Ovary (tissue), 3 donors: ENCODE measurements at regions not wholly inside any gene's neighbourhood (a gene's known extent, or its start where the extent isn't known, plus 50 kb on each side); places are given as distances from the start of the nearest gene placed in this dataset.

Experiments used
- CTCF ChIP-seq, 3 donors: fragments of 450-650 bp in 2 of 3; fragments of 200-600 bp in 1 of 3; IDR thresholded peaks; one replicate each; pipeline versions ENCODE4 v1.5.1 to v1.8.0; 2016 to 2022; ENCODE audit warnings: antibody characterized with exemption in 3 of 3, mild to moderate bottlenecking in 1 of 3
- EP300 ChIP-seq: sonication (generic); formaldehyde crosslinking; IDR thresholded peaks from one replicate; pipeline ENCODE4 v1.6.1; 2017; ENCODE audit warnings: antibody characterized with exemption
- POLR2A ChIP-seq: fragments of 450-650 bp; IDR thresholded peaks from one replicate; pipeline ENCODE4 v1.6.1; 2017; ENCODE audit warnings: antibody characterized with exemption, mild to moderate bottlenecking, moderate library complexity
- donor health status: DM: no; HTN: no; CAD: no.

GRCh38 chr6:148151896-148152643 lies 190.6 kb upstream of the SASH1 start:
- TF ChIP-seq CTCF (IDR thresholded peaks at IDR 0.05) = no peak
- no peak for TF ChIP-seq POLR2A
- TF ChIP-seq EP300 = no peak
